Osteoblast (primary cell): ENCODE measurements at regions not wholly inside any gene's neighbourhood (a gene's known extent, or its start where the extent isn't known, plus 50 kb on each side); places are given as distances from the start of the nearest gene placed in this dataset.

Source experiments
- DNase-seq: peaks from one replicate; pipeline ENCODE4 v3.0.0; 2011; ENCODE audit warnings: low spot score, mixed read lengths; ENCODE audit not compliant: insufficient read length; ENCODE audit errors: missing footprints
- H2AFZ ChIP-seq: 2 replicates; pipeline ENCODE4 v1.6.0; 2011; ENCODE audit warnings: mild to moderate bottlenecking, low read length
- H3K27ac ChIP-seq: 2 replicates; pipeline ENCODE4 v1.5.1; 2011; ENCODE audit warnings: mild to moderate bottlenecking, low read depth, low read length, moderate library complexity
- H3K27me3 ChIP-seq: 2 replicates; pipeline ENCODE4 v1.6.0; 2012; ENCODE audit warnings: mild to moderate bottlenecking, control low read depth, inconsistent platforms, low read length, moderate library complexity; ENCODE audit not compliant: insufficient read depth
- H3K36me3 ChIP-seq: 2 replicates; pipeline ENCODE4 v1.5.1; 2011; ENCODE audit warnings: mild to moderate bottlenecking, low read length, control low read depth, moderate library complexity; ENCODE audit not compliant: insufficient read depth
- H3K4me1 ChIP-seq: 2 replicates; pipeline ENCODE4 v1.5.1; 2011; ENCODE audit warnings: mild to moderate bottlenecking, low read length, control low read depth, moderate library complexity; ENCODE audit not compliant: insufficient read depth
- H3K4me2 ChIP-seq: 2 replicates; pipeline ENCODE4 v1.6.0; 2011; ENCODE audit warnings: mild to moderate bottlenecking, low read length; ENCODE audit not compliant: insufficient read depth
- H3K4me3 ChIP-seq: fragments of 200-600 bp; sonication (generic); 3 replicates; pipeline ENCODE4 v1.5.1; 2012; ENCODE audit warnings: mild to moderate bottlenecking, low read length, inconsistent platforms; ENCODE audit not compliant: insufficient read depth
- H3K79me2 ChIP-seq: 2 replicates; pipeline ENCODE4 v1.6.0; 2012; ENCODE audit warnings: mild to moderate bottlenecking, low read length, control low read depth, inconsistent platforms; ENCODE audit not compliant: insufficient read depth
- H3K9me3 ChIP-seq: 2 replicates; pipeline ENCODE4 v1.5.1; 2011; ENCODE audit warnings: low read depth, low read length, control low read depth
- H4K20me1 ChIP-seq: 2 replicates; pipeline ENCODE4 v1.6.0; 2012; ENCODE audit warnings: mild to moderate bottlenecking, low read length, control low read depth; ENCODE audit not compliant: insufficient read depth
- CTCF ChIP-seq: IDR thresholded peaks from 2 replicates; pipeline ENCODE4 v1.5.1; 2011; ENCODE audit warnings: mild to moderate bottlenecking, low read depth, low read length, moderate library complexity; ENCODE audit errors: extremely low read depth

- Histone ChIP-seq H3K4me1 (no peaks in the 10 kb centered on the region), H3K27ac (no peak overlapping the region), H4K20me1 (no peaks in the 10 kb centered on the region), H2AFZ (no peak overlapping the region), H3K4me3 (no peak overlapping the region), H3K27me3 (no peaks in the 10 kb centered on the region), H3K79me2 (no peaks in the 10 kb centered on the region), H3K36me3 (no peaks in the 10 kb centered on the region), H3K9me3 (peaks cover 2% of the 10 kb centered on the region), H3K4me2 (no peak overlapping the region)
- no peak for TF ChIP-seq CTCF
- no peak for DNase-seq
Observed at GRCh38 chr11:80521592-80521991, 1080.8 kb upstream of the TENM4 start.

DNA sequence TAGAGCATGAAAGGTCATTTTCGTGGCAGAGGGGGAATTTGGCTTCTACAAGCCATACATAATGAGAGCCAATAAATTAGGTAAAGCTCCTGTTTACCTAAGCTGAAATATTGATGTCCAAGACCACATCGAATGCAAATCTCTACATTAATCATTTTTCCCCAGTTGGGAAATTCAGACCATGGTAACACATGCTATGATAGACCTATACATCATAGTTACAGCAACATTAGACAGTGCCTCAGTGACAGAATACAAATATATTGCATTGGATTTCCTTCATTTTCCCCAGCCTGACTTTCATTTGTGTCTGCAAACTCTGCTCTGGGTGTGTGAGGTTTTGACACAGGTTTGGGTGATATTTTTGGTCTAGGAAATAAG is 1079.7 kb upstream of the TENM4 start:
- Histone ChIP-seq H3K4me1 (no peaks in the 10 kb centered on the region), H3K4me2 (no peak overlapping the region), H3K4me3 (no peak overlapping the region), H3K79me2 (no peaks in the 10 kb centered on the region), H3K9me3 (peaks cover 2% of the 10 kb centered on the region), H3K27ac (no peak overlapping the region), H2AFZ (no peak overlapping the region), H4K20me1 (no peaks in the 10 kb centered on the region), H3K36me3 (no peaks in the 10 kb centered on the region), H3K27me3 (no peaks in the 10 kb centered on the region)
- no peak for TF ChIP-seq CTCF
- no peak for DNase-seq

GRCh38 chr11:80519596-80520506 is 1079.0 kb upstream of the TENM4 start:
- DNase-seq: no peak
- Histone ChIP-seq H4K20me1 (no peaks in the 10 kb centered on the region), H3K4me1 (no peaks in the 10 kb centered on the region), H3K36me3 (no peaks in the 10 kb centered on the region), H3K4me2 (no peak overlapping the region), H2AFZ (no peak overlapping the region), H3K9me3 (peaks cover 2% of the 10 kb centered on the region), H3K79me2 (no peaks in the 10 kb centered on the region), H3K4me3 (no peak overlapping the region), H3K27ac (no peak overlapping the region), H3K27me3 (no peaks in the 10 kb centered on the region)
- no peak for TF ChIP-seq CTCF

DNA sequence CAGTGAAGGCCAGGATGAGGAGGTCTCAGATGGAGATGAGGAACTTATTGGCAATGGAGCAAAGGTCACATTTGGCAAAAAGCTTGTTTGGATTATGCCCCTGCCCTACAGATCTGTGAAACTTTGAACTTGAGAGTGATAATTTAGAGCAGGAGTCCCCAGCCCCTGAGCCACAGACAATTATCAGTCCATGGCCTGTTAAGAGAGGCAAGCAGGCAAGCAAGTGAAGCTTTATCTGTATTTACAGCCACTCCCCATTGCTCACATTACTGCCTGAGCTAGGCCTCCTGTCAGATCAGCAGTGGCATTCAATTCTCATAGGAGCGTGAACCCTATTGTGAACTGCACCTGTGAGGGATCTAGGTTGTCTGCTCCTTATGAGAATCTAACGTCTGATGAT is 1076.9 kb upstream of the TENM4 start:
- H3K4me2 ChIP-seq: no peak overlapping the region
- H3K4me1 ChIP-seq: no peaks in the 10 kb centered on the region
- H2AFZ ChIP-seq: no peak overlapping the region
- H3K27ac ChIP-seq: no peak overlapping the region
- peaks cover 2% of the 10 kb centered on the region for H3K9me3 ChIP-seq
- H3K27me3 ChIP-seq: no peaks in the 10 kb centered on the region
- no peaks in the 10 kb centered on the region for H4K20me1 ChIP-seq
- H3K36me3 ChIP-seq: no peaks in the 10 kb centered on the region
- H3K4me3 ChIP-seq: no peak overlapping the region
- no peak for TF ChIP-seq CTCF
- H3K79me2 ChIP-seq: no peaks in the 10 kb centered on the region
- DNase-seq: no peak
